Lower leg skin (tissue), 3 donors: ENCODE measurements at regions not wholly inside any gene's neighbourhood (a gene's known extent, or its start where the extent isn't known, plus 50 kb on each side); places are given as distances from the start of the nearest gene placed in this dataset.

ENCODE experiments used
- CTCF ChIP-seq, 3 donors: fragments of 450-650 bp; IDR thresholded peaks; one replicate each; pipeline ENCODE4 v1.5.1; 2016; ENCODE audit warnings: antibody characterized with exemption in 3 of 3, mild to moderate bottlenecking in 3 of 3, moderate library complexity in 2 of 3
- POLR2A ChIP-seq, 2 donors: fragments of 450-650 bp; IDR thresholded peaks; one replicate each; pipeline ENCODE4 v1.6.1; 2016 to 2017; ENCODE audit warnings: antibody characterized with exemption in 2 of 2, mild to moderate bottlenecking in 1 of 2, moderate library complexity in 1 of 2

- TF ChIP-seq CTCF (IDR thresholded peaks at IDR 0.05) (no peak), POLR2A (IDR thresholded peaks at IDR 0.05) (no peak)
Observed at GRCh38 chr7:3140834-3141233, 97.2 kb upstream of the CARD11 start.
